ENCODE measurements at regions not wholly inside any gene's neighbourhood (a gene's known extent, or its start where the extent isn't known, plus 50 kb on each side); places are given as distances from the start of the nearest gene placed in this dataset.

- H3K9me3 ChIP-seq (ENCODE audit: control insufficient read depth, low read depth, low read length), result no peaks in the 10 kb centered on the region
- DNase-seq (ENCODE audit: low read depth, low spot score) (no peak), FAIRE-seq (no peak)
- no peaks in the 10 kb centered on the region for H4K20me1 ChIP-seq (ENCODE audit: control insufficient read depth, extremely low read depth, insufficient read depth, low read length)
- no peak overlapping the region for H3K4me2 ChIP-seq (ENCODE audit: control insufficient read depth, extremely low read depth, insufficient read depth, low read depth, low read length)
- no peaks in the 10 kb centered on the region for H3K9me1 ChIP-seq (ENCODE audit: control insufficient read depth, extremely low read depth, insufficient read depth, low read length)
- H3K27me3 ChIP-seq (ENCODE audit: control insufficient read depth, extremely low read depth, insufficient read depth, low read length), result no peaks in the 10 kb centered on the region
- no peak overlapping the region for H2AFZ ChIP-seq (ENCODE audit: control insufficient read depth, low read length)
- no peak overlapping the region for H3K4me3 ChIP-seq (ENCODE audit: control insufficient read depth in 2 of 3, extremely low read depth in 1 of 3, insufficient read depth in 2 of 3, low read depth in 1 of 3, low read length in 3 of 3)
- no peaks in the 10 kb centered on the region for H3K36me3 ChIP-seq (ENCODE audit: control insufficient read depth in 2 of 2, extremely low read depth in 1 of 2, insufficient read depth in 2 of 2, low read length in 2 of 2)
- no peaks in the 10 kb centered on the region for H3K4me1 ChIP-seq (ENCODE audit: control insufficient read depth, extremely low read depth, insufficient read depth, low read length)
- no peak overlapping the region for H3K27ac ChIP-seq (ENCODE audit: control insufficient read depth, insufficient read depth, low read length)
- H3K9ac ChIP-seq (ENCODE audit: control insufficient read depth, extremely low read depth, insufficient read depth, low read length), result no peak overlapping the region
- dilution Hi-C loops (cut with MboI; ENCODE audit: extremely low pct_ligation_motif_present, low sequenced_read_pairs), result no loop called here
- no peaks in the 10 kb centered on the region for H3K79me2 ChIP-seq (ENCODE audit: control insufficient read depth, insufficient read depth, low read length)
- TF ChIP-seq EZH2 (IDR thresholded peaks at IDR 0.05; ENCODE audit: low read length), result no peak
- TF ChIP-seq, protein P1, sequence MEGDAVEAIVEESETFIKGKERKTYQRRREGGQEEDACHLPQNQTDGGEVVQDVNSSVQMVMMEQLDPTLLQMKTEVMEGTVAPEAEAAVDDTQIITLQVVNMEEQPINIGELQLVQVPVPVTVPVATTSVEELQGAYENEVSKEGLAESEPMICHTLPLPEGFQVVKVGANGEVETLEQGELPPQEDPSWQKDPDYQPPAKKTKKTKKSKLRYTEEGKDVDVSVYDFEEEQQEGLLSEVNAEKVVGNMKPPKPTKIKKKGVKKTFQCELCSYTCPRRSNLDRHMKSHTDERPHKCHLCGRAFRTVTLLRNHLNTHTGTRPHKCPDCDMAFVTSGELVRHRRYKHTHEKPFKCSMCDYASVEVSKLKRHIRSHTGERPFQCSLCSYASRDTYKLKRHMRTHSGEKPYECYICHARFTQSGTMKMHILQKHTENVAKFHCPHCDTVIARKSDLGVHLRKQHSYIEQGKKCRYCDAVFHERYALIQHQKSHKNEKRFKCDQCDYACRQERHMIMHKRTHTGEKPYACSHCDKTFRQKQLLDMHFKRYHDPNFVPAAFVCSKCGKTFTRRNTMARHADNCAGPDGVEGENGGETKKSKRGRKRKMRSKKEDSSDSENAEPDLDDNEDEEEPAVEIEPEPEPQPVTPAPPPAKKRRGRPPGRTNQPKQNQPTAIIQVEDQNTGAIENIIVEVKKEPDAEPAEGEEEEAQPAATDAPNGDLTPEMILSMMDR (optimal IDR thresholded peaks at IDR 0.05 in 1 of 3, IDR thresholded peaks at IDR 0.05 in 1 of 3, conservative IDR thresholded peaks at IDR 0.05 in 1 of 3; ENCODE audit: extremely low read depth in 1 of 3, insufficient read depth in 2 of 3, low read length in 3 of 3), result no peak
Measured at GRCh38 chr12:83388551-83388950, 701.8 kb downstream of the TMTC2 start.

DNA sequence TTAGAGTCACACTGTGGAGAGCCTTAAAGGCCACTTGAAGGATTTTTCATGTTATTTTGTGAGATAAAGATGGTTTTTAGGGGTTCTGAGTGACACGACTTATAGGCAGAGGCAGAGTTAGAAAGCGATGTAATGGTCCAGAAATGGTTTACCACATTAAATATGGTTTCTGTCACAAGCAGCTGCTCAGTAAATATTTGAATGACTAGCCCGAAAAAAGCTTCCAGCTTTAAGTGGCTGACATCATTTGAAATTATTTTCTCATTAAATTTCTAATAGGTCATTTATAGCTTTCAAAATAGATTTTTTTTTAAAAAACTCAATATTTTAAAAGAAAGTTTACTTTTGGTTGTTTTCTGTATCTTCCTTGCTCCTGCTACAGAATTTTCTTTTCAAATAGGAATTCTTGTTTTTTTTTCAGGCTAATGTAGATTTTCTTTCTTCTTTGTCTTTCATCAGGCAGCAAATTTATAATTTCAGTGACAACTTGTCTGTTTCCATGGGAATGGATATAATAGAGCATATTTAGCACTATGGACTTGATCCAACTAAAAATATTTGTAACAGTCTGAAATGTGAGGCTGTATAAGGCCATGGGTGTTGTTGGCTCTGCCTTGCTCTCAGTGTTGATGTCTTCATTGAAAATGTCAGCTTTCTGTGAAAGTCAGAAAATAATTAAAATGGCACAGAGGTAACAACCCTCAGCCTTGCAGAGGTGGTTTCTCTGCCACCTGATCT lies 700.0 kb downstream of the TMTC2 start:
- Histone ChIP-seq H4K20me1 (ENCODE audit: control insufficient read depth, extremely low read depth, insufficient read depth, low read length) (no peaks in the 10 kb centered on the region), H3K27me3 (ENCODE audit: control insufficient read depth, extremely low read depth, insufficient read depth, low read length) (no peaks in the 10 kb centered on the region), H3K9me3 (ENCODE audit: control insufficient read depth, low read depth, low read length) (no peaks in the 10 kb centered on the region), H3K4me3 (ENCODE audit: control insufficient read depth in 2 of 3, extremely low read depth in 1 of 3, insufficient read depth in 2 of 3, low read depth in 1 of 3, low read length in 3 of 3) (no peak overlapping the region), H3K27ac (ENCODE audit: control insufficient read depth, insufficient read depth, low read length) (no peak overlapping the region), H2AFZ (ENCODE audit: control insufficient read depth, low read length) (no peak overlapping the region), H3K79me2 (ENCODE audit: control insufficient read depth, insufficient read depth, low read length) (no peaks in the 10 kb centered on the region), H3K9ac (ENCODE audit: control insufficient read depth, extremely low read depth, insufficient read depth, low read length) (no peak overlapping the region), H3K9me1 (ENCODE audit: control insufficient read depth, extremely low read depth, insufficient read depth, low read length) (no peaks in the 10 kb centered on the region), H3K4me2 (ENCODE audit: control insufficient read depth, extremely low read depth, insufficient read depth, low read depth, low read length) (no peak overlapping the region), H3K4me1 (ENCODE audit: control insufficient read depth, extremely low read depth, insufficient read depth, low read length) (no peaks in the 10 kb centered on the region), H3K36me3 (ENCODE audit: control insufficient read depth in 2 of 2, extremely low read depth in 1 of 2, insufficient read depth in 2 of 2, low read length in 2 of 2) (no peaks in the 10 kb centered on the region)
- DNase-seq (ENCODE audit: low read depth, low spot score) (no peak), FAIRE-seq (no peak)
- TF ChIP-seq, protein P1 (optimal IDR thresholded peaks at IDR 0.05 in 1 of 3, IDR thresholded peaks at IDR 0.05 in 1 of 3, conservative IDR thresholded peaks at IDR 0.05 in 1 of 3; ENCODE audit: extremely low read depth in 1 of 3, insufficient read depth in 2 of 3, low read length in 3 of 3), result no peak
- TF ChIP-seq EZH2 (IDR thresholded peaks at IDR 0.05; ENCODE audit: low read length), result no peak
- dilution Hi-C loops (cut with MboI; ENCODE audit: extremely low pct_ligation_motif_present, low sequenced_read_pairs), result no loop called here

All from keratinocyte (primary cell).